ENCODE measurements at regions not wholly inside any gene's neighbourhood (a gene's known extent, or its start where the extent isn't known, plus 50 kb on each side); places are given as distances from the start of the nearest gene placed in this dataset.

DNA sequence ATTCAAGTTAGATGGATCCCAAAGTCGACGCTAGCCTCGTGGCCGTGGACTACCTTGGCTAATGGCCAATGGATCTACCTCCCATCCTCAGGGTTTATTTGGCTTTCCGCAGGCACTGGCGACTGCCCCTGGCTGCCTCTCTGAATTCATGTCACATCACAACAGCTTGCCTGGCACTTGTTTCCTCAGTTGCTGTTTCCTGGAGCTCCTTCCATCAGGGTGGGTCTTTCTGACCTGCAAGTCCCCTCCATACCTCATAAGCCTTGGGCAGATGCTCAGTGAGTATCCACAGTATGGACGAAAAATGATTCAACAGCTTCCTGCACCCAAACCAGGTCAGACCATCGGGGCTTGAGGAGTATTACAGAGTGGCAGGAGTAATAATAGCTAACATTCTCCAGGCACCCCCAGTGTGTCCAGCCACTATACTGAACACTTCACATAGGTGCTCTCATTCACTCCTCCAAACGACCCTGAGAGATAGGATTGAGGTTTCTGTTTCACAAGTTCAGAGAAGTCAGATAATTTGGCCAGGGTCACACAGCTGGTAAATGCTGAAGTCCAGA lies 311.5 kb downstream of the TLE3 start:
- Histone ChIP-seq H3K4me3 (ENCODE audit: low read depth, low read length) (no peak overlapping the region), H3K9me3 (no peaks in the 10 kb centered on the region), H3K27me3 (no peaks in the 10 kb centered on the region), H3K36me3 (no peaks in the 10 kb centered on the region), H3K4me1 (no peaks in the 10 kb centered on the region)
- TF ChIP-seq, protein P1, sequence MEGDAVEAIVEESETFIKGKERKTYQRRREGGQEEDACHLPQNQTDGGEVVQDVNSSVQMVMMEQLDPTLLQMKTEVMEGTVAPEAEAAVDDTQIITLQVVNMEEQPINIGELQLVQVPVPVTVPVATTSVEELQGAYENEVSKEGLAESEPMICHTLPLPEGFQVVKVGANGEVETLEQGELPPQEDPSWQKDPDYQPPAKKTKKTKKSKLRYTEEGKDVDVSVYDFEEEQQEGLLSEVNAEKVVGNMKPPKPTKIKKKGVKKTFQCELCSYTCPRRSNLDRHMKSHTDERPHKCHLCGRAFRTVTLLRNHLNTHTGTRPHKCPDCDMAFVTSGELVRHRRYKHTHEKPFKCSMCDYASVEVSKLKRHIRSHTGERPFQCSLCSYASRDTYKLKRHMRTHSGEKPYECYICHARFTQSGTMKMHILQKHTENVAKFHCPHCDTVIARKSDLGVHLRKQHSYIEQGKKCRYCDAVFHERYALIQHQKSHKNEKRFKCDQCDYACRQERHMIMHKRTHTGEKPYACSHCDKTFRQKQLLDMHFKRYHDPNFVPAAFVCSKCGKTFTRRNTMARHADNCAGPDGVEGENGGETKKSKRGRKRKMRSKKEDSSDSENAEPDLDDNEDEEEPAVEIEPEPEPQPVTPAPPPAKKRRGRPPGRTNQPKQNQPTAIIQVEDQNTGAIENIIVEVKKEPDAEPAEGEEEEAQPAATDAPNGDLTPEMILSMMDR (IDR thresholded peaks at IDR 0.05; ENCODE audit: low read depth, low read length) = no peak
- DNase-seq = no peak

DNA sequence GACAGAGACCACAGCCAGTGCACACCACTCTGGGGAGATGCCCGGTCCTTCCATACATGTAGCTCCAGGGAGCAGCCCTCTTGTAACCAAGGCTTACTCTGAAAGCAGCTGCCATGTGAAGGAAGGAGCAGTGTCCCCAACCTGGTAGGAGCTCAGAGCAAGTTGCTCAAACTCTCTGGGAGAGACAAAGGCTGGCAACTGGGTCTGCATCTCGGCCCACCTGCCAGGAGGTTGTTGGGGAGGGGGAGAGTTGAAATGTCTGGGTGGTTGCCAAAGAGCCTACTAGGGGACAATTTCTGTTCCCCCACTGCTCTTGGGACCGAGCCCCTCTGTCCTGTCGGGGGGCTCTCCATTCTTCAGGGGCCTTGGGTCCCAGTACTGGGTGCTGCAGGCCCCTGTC lies 309.9 kb downstream of the TLE3 start:
- H3K4me3 ChIP-seq (ENCODE audit: low read depth, low read length) = no peak overlapping the region
- no peak for DNase-seq
- H3K36me3 ChIP-seq = no peaks in the 10 kb centered on the region
- H3K9me3 ChIP-seq = no peaks in the 10 kb centered on the region
- no peaks in the 10 kb centered on the region for H3K27me3 ChIP-seq
- H3K4me1 ChIP-seq = no peaks in the 10 kb centered on the region
- TF ChIP-seq, protein P1 (IDR thresholded peaks at IDR 0.05; ENCODE audit: low read depth, low read length) = no peak

GRCh38 chr15:69789648-69790393 lies 307.9 kb downstream of the TLE3 start:
- no peak for DNase-seq
- TF ChIP-seq, protein P1 (IDR thresholded peaks at IDR 0.05; ENCODE audit: low read depth, low read length) = no peak
- H3K27me3 ChIP-seq = no peaks in the 10 kb centered on the region
- no peaks in the 10 kb centered on the region for H3K4me1 ChIP-seq
- no peaks in the 10 kb centered on the region for H3K9me3 ChIP-seq
- H3K36me3 ChIP-seq = no peaks in the 10 kb centered on the region
- no peak overlapping the region for H3K4me3 ChIP-seq (ENCODE audit: low read depth, low read length)

DNA sequence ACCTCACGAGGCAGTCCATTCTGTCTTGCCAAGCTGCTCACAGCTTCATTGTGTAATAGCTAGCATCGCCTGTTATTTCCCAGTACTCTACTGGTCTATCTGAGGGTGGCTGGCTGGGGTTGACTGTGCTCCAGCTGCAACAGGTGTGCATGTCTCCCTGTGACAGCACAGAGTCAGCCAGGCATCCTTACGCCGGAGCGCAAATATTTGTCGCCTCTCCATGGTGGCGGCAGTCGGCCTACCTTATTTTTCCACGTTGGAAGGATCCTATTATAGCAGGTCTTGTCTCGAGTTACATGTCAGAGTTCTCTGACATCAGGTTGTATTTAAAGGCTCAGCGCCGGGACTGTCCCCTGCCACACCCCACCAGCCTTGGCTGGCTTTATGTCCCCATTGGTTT lies 307.1 kb downstream of the TLE3 start:
- Histone ChIP-seq H3K4me1 (no peaks in the 10 kb centered on the region), H3K36me3 (no peaks in the 10 kb centered on the region), H3K9me3 (no peaks in the 10 kb centered on the region), H3K27me3 (no peaks in the 10 kb centered on the region), H3K4me3 (ENCODE audit: low read depth, low read length) (no peak overlapping the region)
- DNase-seq = no peak
- TF ChIP-seq, protein P1 (IDR thresholded peaks at IDR 0.05; ENCODE audit: low read depth, low read length) = no peak

DNA sequence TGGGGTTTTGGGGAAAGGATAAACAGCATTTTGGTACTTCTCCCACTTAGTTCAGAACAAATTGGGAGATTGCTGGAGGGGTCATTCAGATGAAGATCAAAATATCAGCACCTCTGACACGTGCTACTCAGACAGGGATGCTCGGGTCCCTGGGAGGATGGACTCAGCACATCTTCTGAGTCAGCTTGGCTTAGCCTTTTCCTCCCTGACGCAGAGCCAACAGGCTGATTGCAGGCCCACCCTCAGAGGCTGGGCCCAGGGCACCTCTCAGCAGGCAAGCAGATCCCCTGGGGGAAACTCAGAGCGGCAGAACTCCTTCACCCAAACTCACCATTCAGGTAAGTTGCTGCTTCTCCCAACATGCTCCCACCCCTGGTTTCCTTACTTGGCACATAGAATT lies 304.9 kb downstream of the TLE3 start:
- H3K4me1 ChIP-seq = no peaks in the 10 kb centered on the region
- TF ChIP-seq, protein P1 (IDR thresholded peaks at IDR 0.05; ENCODE audit: low read depth, low read length) = no peak
- no peak overlapping the region for H3K4me3 ChIP-seq (ENCODE audit: low read depth, low read length)
- no peaks in the 10 kb centered on the region for H3K36me3 ChIP-seq
- no peaks in the 10 kb centered on the region for H3K27me3 ChIP-seq
- no peaks in the 10 kb centered on the region for H3K9me3 ChIP-seq
- no peak for DNase-seq

DNA sequence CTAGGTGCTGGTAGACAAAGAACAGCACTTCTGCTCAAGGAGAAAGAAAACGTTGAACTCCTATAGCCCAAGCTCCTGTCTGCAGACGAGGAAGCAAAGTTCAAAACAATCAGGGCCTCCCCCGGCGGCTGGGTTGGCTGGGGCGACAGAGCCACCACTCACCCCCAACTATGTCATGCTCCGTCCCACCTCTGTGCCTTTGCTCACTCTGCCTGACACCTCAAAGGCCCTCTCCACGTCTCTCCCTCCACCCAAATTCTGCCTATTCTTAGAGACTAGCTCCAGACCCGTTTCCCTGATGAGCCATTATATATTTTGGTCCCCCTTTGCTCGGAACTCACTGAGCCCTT lies 304.3 kb downstream of the TLE3 start:
- DNase-seq = no peak
- H3K9me3 ChIP-seq = no peaks in the 10 kb centered on the region
- TF ChIP-seq, protein P1 (IDR thresholded peaks at IDR 0.05; ENCODE audit: low read depth, low read length) = no peak
- no peaks in the 10 kb centered on the region for H3K36me3 ChIP-seq
- H3K4me1 ChIP-seq = no peaks in the 10 kb centered on the region
- no peak overlapping the region for H3K4me3 ChIP-seq (ENCODE audit: low read depth, low read length)
- H3K27me3 ChIP-seq = no peaks in the 10 kb centered on the region

Measured in BE2C (cell line).